Prostate gland (tissue), 2 donors: ENCODE measurements at regions not wholly inside any gene's neighbourhood (a gene's known extent, or its start where the extent isn't known, plus 50 kb on each side); places are given as distances from the start of the nearest gene placed in this dataset.

ENCODE experiments used
- DNase-seq: peaks from one replicate; pipeline ENCODE4 v3.0.0-alpha.2; 2019; ENCODE audit warnings: low spot score
- H3K27ac ChIP-seq, 2 donors: fragments of 200-600 bp; sonication (generic); 2 replicates each; pipeline ENCODE4 v1.5.1; 2017 to 2019
- H3K27me3 ChIP-seq: fragments of 200-600 bp; sonication (generic); replicated peaks from 2 replicates; pipeline ENCODE4 v1.5.1; 2019; ENCODE audit not compliant: insufficient read depth
- H3K36me3 ChIP-seq, 2 donors: fragments of 200-600 bp; sonication (generic); 1 replicate in 1 of 2; 2 replicates in 1 of 2; pipeline versions ENCODE4 v1.5.1 to v1.8.1; 2017 to 2019
- H3K4me1 ChIP-seq: fragments of 200-600 bp; sonication (generic); replicated peaks from 2 replicates; pipeline ENCODE4 v1.5.1; 2019
- H3K4me3 ChIP-seq, 2 donors: fragments of 200-600 bp; sonication (generic); 2 replicates each; pipeline ENCODE4 v1.5.1; 2017 to 2019
- H3K9me3 ChIP-seq: fragments of 200-600 bp; sonication (generic); 2 replicates; pipeline ENCODE4 v1.5.1; 2017
- POLR2A ChIP-seq: fragments of 450-650 bp; IDR thresholded peaks from one replicate; pipeline ENCODE4 v1.6.1; 2016; ENCODE audit warnings: antibody characterized with exemption, mild to moderate bottlenecking
- POLR2AphosphoS5 ChIP-seq: sonication (generic); formaldehyde crosslinking; IDR thresholded peaks from one replicate; pipeline ENCODE4 v1.6.1; 2017; ENCODE audit warnings: antibody characterized with exemption
- WGBS: methylation state at CpG from one replicate; pipeline ENCODE4 v1.1.5; 2018; 5-methylcytosine and 5-hydroxymethylcytosine counted together
- intact Hi-C: fragments of 100-400 bp; cut with DNase I; formaldehyde crosslinking; loops from one replicate; pipeline ENCODE4 v1.14.2; 2022
- TF ChIP-seq, protein P1 (sequence below), 4 experiments: fragments of 200-600 bp in 2 of 4; fragments of 450-650 bp in 2 of 4; sonication (generic) in 2 of 4; IDR thresholded peaks; 1 replicate in 3 of 4; 2 replicates in 1 of 4; pipeline ENCODE4 v1.5.1; 2016 to 2019; ENCODE audit warnings: antibody characterized with exemption in 4 of 4, mild to moderate bottlenecking in 2 of 4, moderate library complexity in 2 of 4

DNA sequence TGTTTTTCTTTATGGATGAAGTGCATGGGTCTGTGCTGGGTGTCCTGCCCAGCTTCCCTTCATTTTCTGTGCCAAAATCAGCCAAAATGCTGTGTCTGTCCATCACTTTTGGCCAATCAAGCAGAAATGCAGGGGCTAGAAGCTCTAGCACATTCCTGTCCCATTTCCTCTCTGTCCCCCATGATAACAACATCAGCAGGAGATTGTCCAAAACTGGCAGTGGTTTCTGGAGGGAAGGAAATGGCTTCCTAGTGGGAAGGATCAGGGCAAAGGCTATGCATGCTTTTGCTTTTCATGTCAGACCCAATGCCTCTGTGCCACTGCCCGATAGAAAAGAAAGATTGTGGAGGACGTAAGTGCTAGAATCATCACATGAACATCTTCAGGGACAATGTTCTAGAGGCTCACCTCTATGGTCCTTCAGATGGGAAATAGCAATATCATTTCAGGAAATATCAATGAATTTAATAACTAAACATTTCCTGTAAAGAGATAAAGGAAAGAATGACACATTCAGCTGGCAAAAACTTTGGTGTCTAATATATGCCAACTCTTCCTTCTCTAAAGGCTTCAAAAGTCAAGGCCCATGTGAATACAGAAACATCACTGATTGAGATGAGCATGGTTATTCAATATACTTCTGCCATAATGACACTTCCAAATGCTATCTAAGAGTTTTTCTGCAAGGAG lies 107.5 kb downstream of the SETD4 start:
- intact Hi-C loops: no loop called here
- no peak for TF ChIP-seq POLR2AphosphoS5
- TF ChIP-seq, protein P1, sequence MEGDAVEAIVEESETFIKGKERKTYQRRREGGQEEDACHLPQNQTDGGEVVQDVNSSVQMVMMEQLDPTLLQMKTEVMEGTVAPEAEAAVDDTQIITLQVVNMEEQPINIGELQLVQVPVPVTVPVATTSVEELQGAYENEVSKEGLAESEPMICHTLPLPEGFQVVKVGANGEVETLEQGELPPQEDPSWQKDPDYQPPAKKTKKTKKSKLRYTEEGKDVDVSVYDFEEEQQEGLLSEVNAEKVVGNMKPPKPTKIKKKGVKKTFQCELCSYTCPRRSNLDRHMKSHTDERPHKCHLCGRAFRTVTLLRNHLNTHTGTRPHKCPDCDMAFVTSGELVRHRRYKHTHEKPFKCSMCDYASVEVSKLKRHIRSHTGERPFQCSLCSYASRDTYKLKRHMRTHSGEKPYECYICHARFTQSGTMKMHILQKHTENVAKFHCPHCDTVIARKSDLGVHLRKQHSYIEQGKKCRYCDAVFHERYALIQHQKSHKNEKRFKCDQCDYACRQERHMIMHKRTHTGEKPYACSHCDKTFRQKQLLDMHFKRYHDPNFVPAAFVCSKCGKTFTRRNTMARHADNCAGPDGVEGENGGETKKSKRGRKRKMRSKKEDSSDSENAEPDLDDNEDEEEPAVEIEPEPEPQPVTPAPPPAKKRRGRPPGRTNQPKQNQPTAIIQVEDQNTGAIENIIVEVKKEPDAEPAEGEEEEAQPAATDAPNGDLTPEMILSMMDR (IDR thresholded peaks at IDR 0.05): no peak
- TF ChIP-seq POLR2A: no peak
- no peak for DNase-seq
- H3K36me3 ChIP-seq: no peaks in the 10 kb centered on the region
- no peaks in the 10 kb centered on the region for H3K4me1 ChIP-seq
- H3K27me3 ChIP-seq: no peaks in the 10 kb centered on the region
- no peak overlapping the region for H3K4me3 ChIP-seq
- WGBS: 96% methylated on average over 2 of the region's 2 CpGs
- H3K9me3 ChIP-seq: no peaks in the 10 kb centered on the region
- H3K27ac ChIP-seq: peak overlapping the region; percentile 7 to 14

DNA sequence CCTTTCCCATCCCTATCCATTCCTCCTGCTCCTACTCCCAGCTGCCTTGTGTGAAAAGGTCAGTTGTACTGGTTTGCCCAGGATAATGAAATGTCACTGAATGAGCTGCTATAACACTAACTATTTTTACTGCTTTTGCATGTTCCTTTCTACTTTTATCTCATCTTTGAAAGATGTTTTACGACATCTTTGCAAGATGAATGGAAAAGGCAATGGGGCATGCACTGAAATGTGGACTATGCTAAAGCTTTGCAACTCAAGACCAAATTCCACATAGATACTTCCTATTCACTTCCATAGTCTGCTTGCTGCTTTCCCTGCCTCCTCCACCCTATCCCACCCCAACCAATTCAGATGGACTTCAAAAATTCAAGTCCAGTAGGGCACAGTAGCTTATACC lies 111.3 kb downstream of the SETD4 start:
- H3K27me3 ChIP-seq: no peaks in the 10 kb centered on the region
- WGBS: 40% methylated on average over 1 of the region's 1 CpG
- H3K9me3 ChIP-seq: no peaks in the 10 kb centered on the region
- intact Hi-C loops: no loop called here
- no peak overlapping the region for H3K4me3 ChIP-seq
- no peak overlapping the region for H3K27ac ChIP-seq
- DNase-seq: no peak
- TF ChIP-seq POLR2AphosphoS5 (no peak), POLR2A (no peak)
- TF ChIP-seq, protein P1 (IDR thresholded peaks at IDR 0.05): no peak
- H3K4me1 ChIP-seq: no peaks in the 10 kb centered on the region
- H3K36me3 ChIP-seq: no peaks in the 10 kb centered on the region

DNA sequence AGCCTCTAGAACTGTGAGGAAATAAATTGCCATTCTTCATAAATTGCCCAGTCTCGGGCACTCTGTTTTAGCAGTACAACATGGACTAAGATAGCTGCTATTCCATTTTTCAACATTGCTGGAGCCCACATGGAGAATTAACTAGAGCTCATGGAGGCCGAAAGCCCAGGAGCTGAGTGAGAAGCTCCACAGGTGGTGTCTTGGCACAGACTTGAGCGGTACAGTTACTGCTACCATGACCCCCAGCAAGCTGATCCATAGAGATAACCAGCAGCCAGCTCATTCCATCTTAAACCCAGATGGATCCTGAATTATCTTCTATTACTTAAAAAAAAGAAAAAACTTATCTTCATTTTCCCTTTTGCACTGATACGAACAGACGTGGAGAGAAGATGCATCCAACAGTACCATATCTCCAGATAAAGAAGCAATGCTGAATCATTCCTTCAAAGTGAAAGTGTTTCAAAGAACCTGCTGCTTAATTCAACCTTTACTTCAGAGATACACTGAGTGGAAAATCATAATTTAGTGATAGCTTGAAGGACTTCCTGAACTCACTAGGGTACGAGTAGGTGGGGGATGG lies 115.1 kb downstream of the SETD4 start:
- 66% methylated on average over 6 of the region's 6 CpGs for WGBS
- intact Hi-C loops: no loop called here
- DNase-seq: no peak

DNA sequence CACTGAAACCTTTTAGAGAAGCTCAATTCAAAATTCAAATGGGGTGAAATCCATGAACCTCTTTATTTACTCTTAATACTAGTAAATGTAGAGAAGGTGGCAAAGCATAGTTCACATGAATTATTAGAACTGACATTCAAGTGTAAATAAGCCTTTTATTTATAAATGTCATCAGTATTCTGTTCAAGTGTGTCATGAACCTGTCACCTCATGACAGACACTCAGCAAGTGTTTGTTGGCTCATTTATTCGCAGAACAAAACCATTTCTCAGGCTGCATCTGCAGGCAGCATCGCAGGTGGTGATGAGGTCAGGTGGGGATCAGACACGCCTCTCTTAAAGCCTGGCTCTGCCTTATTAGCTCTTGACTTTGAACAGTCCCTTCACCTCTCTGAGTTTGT lies 116.6 kb downstream of the SETD4 start:
- Histone ChIP-seq H3K27ac (no peak overlapping the region), H3K9me3 (no peaks in the 10 kb centered on the region), H3K4me1 (no peaks in the 10 kb centered on the region), H3K4me3 (no peak overlapping the region), H3K27me3 (no peaks in the 10 kb centered on the region), H3K36me3 (no peaks in the 10 kb centered on the region)
- WGBS: 85% methylated on average over 3 of the region's 3 CpGs
- no peak for DNase-seq
- intact Hi-C loops: loop anchor here (5.0 kb wide), 1 partner anchor 1196 kb away; no protein-coding TSS in a partner anchor
- TF ChIP-seq, protein P1 (IDR thresholded peaks at IDR 0.05): no peak
- TF ChIP-seq POLR2A: no peak
- TF ChIP-seq POLR2AphosphoS5: no peak

More for the DNA sequence above, 115.1 kb downstream of the SETD4 start:
- no peak overlapping the region for H3K27ac ChIP-seq
- no peaks in the 10 kb centered on the region for H3K9me3 ChIP-seq
- TF ChIP-seq POLR2AphosphoS5 (no peak), POLR2A (no peak)
- TF ChIP-seq, protein P1 (IDR thresholded peaks at IDR 0.05): no peak
- H3K27me3 ChIP-seq: no peaks in the 10 kb centered on the region
- no peaks in the 10 kb centered on the region for H3K36me3 ChIP-seq
- H3K4me1 ChIP-seq: no peaks in the 10 kb centered on the region
- H3K4me3 ChIP-seq: no peak overlapping the region
